ENCODE measurements at regions not wholly inside any gene's neighbourhood (a gene's known extent, or its start where the extent isn't known, plus 50 kb on each side); places are given as distances from the start of the nearest gene placed in this dataset.

GRCh38 chr1:78292361-78292760, 198.4 kb upstream of the PTGFR start:
- no peak for TF ChIP-seq POLR2AphosphoS5 (IDR thresholded peaks at IDR 0.05)
- TF ChIP-seq CTCF (IDR thresholded peaks at IDR 0.05), result no peak
